ENCODE measurements at regions not wholly inside any gene's neighbourhood (a gene's known extent, or its start where the extent isn't known, plus 50 kb on each side); places are given as distances from the start of the nearest gene placed in this dataset.
"Not testable (repeated sequence)": the region's sequence is repeated elsewhere in the genome, so short reads cannot be mapped to it uniquely, and the experiment has no call there.

GRCh38 chr13:31517599-31517998, 221.7 kb upstream of the RXFP2 start:
- DNase-seq (ENCODE audit: low read depth): no peak

- no peak for DNase-seq (ENCODE audit: low read depth)
These were observed 220.7 kb upstream of the RXFP2 start for GRCh38 chr13:31518645-31519044.

GRCh38 chr13:31521435-31521834, 217.9 kb upstream of the RXFP2 start:
- no peak for DNase-seq (ENCODE audit: low read depth)

GRCh38 chr13:31522396-31522795, 216.9 kb upstream of the RXFP2 start:
- no peak for DNase-seq (ENCODE audit: low read depth)

- DNase-seq (ENCODE audit: low read depth): no peak
These were observed 211.2 kb upstream of the RXFP2 start for GRCh38 chr13:31528176-31528575.

GRCh38 chr13:31528758-31529157, 210.6 kb upstream of the RXFP2 start:
- DNase-seq (ENCODE audit: low read depth): no peak

GRCh38 chr13:31530922-31531321, 208.4 kb upstream of the RXFP2 start:
- DNase-seq (ENCODE audit: low read depth): no peak

- DNase-seq (ENCODE audit: low read depth): no peak
These were observed 202.3 kb upstream of the RXFP2 start for GRCh38 chr13:31537052-31537451.

GRCh38 chr13:31538067-31539042, 201.0 kb upstream of the RXFP2 start:
- no peak for DNase-seq (ENCODE audit: low read depth)

GRCh38 chr13:31540281-31540680, 199.0 kb upstream of the RXFP2 start:
- DNase-seq (ENCODE audit: low read depth): no peak

- DNase-seq (ENCODE audit: low read depth): no peak
These were observed 196.1 kb upstream of the RXFP2 start for GRCh38 chr13:31543190-31543589.

- DNase-seq (ENCODE audit: low read depth): no peak
These were observed 193.7 kb upstream of the RXFP2 start for GRCh38 chr13:31545616-31546015.

GRCh38 chr13:31556376-31556775, 182.9 kb upstream of the RXFP2 start:
- no peak for DNase-seq (ENCODE audit: low read depth)

GRCh38 chr13:31584221-31584620, 155.1 kb upstream of the RXFP2 start:
- not testable (repeated sequence) for DNase-seq (ENCODE audit: low read depth)

- no peak for DNase-seq (ENCODE audit: low read depth)
These were observed 151.5 kb upstream of the RXFP2 start for GRCh38 chr13:31587698-31588266.

- DNase-seq (ENCODE audit: low read depth): no peak
These were observed 151.0 kb upstream of the RXFP2 start for GRCh38 chr13:31588316-31588715.

- DNase-seq (ENCODE audit: low read depth): no peak
These were observed 150.4 kb upstream of the RXFP2 start for GRCh38 chr13:31588893-31589292.

GRCh38 chr13:31591642-31592233, 147.6 kb upstream of the RXFP2 start:
- DNase-seq (ENCODE audit: low read depth): no peak

- no peak for DNase-seq (ENCODE audit: low read depth)
These were observed 145.3 kb upstream of the RXFP2 start for GRCh38 chr13:31594056-31594455.

GRCh38 chr13:31595563-31595962, 143.8 kb upstream of the RXFP2 start:
- DNase-seq (ENCODE audit: low read depth): no peak

GRCh38 chr13:31598990-31599389, 140.3 kb upstream of the RXFP2 start:
- DNase-seq (ENCODE audit: low read depth): no peak

- no peak for DNase-seq (ENCODE audit: low read depth)
These were observed 134.1 kb upstream of the RXFP2 start for GRCh38 chr13:31605076-31605860.

Data from forelimb muscle (tissue), 1 donor.